ENCODE measurements at regions not wholly inside any gene's neighbourhood (a gene's known extent, or its start where the extent isn't known, plus 50 kb on each side); places are given as distances from the start of the nearest gene placed in this dataset.
"Not testable (repeated sequence)": the region's sequence is repeated elsewhere in the genome, so short reads cannot be mapped to it uniquely, and the experiment has no call there.

DNA sequence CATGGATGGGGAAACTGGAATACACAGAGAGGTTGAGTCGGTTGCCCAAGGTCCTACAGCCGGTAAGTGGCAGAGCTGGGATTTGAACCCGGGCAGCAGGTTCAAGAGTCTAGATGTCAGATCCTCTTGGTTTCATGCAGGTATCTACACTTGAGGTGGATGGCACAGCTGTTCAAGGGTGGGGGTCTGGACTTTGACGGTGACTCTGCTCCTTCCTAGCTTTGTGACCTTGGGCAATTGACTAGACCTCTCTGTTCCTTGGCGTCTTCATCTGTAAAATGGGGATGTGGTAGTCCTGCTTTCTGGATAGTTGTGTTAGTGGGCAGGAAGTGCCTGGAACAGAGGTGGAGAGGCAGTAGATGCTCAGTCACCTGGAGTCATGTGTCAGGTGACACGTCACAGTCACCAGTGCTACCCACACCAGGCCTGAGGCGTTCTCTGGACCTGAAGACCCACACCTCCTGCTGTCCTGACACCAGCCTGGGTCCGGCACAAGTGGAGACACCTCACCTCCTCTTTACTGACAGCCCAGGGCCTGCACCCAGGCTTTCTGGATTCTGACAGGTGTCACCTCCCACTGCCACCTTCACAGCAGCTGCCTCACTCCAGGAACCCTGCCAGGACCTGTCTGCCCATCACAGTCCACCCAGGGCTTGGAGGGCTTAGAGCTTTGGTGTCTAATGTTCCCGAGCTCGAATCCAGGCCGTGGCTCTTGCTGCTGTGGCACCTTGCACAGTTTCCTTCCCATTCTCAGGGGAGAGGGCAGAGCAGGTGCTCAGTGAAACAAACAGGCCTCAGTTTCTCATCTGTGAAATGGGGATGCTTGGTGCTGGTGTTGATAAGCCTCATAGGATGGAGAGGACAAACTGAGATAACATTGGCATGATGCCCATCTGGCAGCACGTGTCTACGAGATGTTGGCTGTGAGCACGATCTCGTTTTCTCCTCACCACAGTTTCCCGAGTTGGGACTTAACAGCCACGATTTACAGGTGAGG, 83.2 kb upstream of the RUNX3 start:
- TF ChIP-seq CTCF (IDR thresholded peaks at IDR 0.05; ENCODE audit: insufficient read depth, low read length, poor library complexity, severe bottlenecking), result no peak
- no peak overlapping the region for H3K4me3 ChIP-seq (replicated peaks; ENCODE audit: low read depth, low read length)
- no peaks in the 10 kb centered on the region for H3K36me3 ChIP-seq (ENCODE audit: control insufficient read depth, insufficient read depth, low read length)
- no peak for DNase-seq (ENCODE audit: extremely low read depth, insufficient read length)
- no peaks in the 10 kb centered on the region for H3K27me3 ChIP-seq (replicated peaks; ENCODE audit: control insufficient read depth, insufficient read depth, low read length)

DNA sequence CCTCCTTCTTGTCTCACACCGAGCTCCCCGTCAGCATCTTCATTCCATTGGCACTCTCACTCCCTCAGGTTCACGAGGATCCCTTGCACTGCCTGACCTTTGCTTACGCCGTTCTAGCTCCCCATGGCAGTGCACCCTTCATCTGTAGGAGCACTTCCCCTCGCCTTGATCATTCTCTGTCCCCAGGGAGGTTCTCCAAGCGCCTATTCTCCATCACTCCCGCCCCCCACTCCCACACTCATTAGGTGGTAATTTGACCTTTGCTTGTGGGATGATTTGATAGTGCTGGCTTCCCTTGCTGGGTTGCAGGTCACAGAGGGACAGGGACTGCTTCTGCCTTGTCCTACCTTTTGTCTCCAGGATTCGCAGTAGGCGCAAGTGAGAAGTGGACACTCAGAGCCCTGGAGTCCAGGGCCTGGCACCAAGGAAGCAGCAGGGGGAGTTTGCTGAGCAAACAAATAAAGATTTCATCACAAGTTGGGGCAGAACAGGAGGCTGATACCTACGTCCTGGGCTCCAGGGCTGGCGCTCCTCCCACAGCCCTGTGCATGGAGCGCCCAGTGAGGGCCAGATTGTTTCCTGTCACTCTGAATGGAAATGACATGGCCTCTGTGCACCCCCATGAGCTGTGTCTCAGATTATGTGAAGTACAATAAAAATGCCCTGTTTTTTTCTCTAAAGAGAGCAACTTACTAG, 82.0 kb upstream of the RUNX3 start:
- Histone ChIP-seq H3K27me3 (replicated peaks; ENCODE audit: control insufficient read depth, insufficient read depth, low read length) (no peaks in the 10 kb centered on the region), H3K36me3 (ENCODE audit: control insufficient read depth, insufficient read depth, low read length) (no peaks in the 10 kb centered on the region), H3K4me3 (replicated peaks; ENCODE audit: low read depth, low read length) (no peak overlapping the region)
- no peak for DNase-seq (ENCODE audit: extremely low read depth, insufficient read length)
- no peak for TF ChIP-seq CTCF (IDR thresholded peaks at IDR 0.05; ENCODE audit: insufficient read depth, low read length, poor library complexity, severe bottlenecking)

DNA sequence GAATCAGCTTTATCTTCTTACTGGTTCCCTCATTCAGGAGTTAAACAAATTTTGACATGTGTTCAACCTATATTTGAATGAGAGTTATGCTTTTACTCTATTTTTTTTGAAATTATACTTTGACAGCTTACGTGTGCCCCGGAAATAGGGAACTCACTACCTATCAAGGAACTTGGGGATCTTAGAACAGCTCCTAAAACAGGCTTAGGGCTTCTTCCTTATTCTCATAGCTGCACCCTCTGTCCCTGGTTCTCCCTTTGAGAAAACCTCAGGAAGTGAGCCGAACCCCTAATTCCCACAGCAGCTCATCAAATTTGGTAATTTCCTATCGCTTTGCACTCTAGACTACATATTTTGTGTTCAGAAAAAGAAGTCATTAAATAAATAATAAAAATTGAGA, 81.2 kb upstream of the RUNX3 start:
- Histone ChIP-seq H3K27me3 (replicated peaks; ENCODE audit: control insufficient read depth, insufficient read depth, low read length) (no peaks in the 10 kb centered on the region), H3K36me3 (ENCODE audit: control insufficient read depth, insufficient read depth, low read length) (no peaks in the 10 kb centered on the region), H3K4me3 (replicated peaks; ENCODE audit: low read depth, low read length) (no peak overlapping the region)
- no peak for DNase-seq (ENCODE audit: extremely low read depth, insufficient read length)
- TF ChIP-seq CTCF (IDR thresholded peaks at IDR 0.05; ENCODE audit: insufficient read depth, low read length, poor library complexity, severe bottlenecking), result no peak

- no peak for TF ChIP-seq CTCF (IDR thresholded peaks at IDR 0.05; ENCODE audit: insufficient read depth, low read length, poor library complexity, severe bottlenecking)
- H3K36me3 ChIP-seq (ENCODE audit: control insufficient read depth, insufficient read depth, low read length), result no peaks in the 10 kb centered on the region
- H3K4me3 ChIP-seq (replicated peaks; ENCODE audit: low read depth, low read length), result no peak overlapping the region
- H3K27me3 ChIP-seq (replicated peaks; ENCODE audit: control insufficient read depth, insufficient read depth, low read length), result no peaks in the 10 kb centered on the region
- DNase-seq (ENCODE audit: extremely low read depth, insufficient read length), result no peak
Observed at GRCh38 chr1:25009671-25010262, 79.7 kb upstream of the RUNX3 start.

- DNase-seq (ENCODE audit: extremely low read depth, insufficient read length), result no peak
- TF ChIP-seq CTCF (IDR thresholded peaks at IDR 0.05; ENCODE audit: insufficient read depth, low read length, poor library complexity, severe bottlenecking), result no peak
- Histone ChIP-seq H3K36me3 (ENCODE audit: control insufficient read depth, insufficient read depth, low read length) (no peaks in the 10 kb centered on the region), H3K27me3 (replicated peaks; ENCODE audit: control insufficient read depth, insufficient read depth, low read length) (no peaks in the 10 kb centered on the region), H3K4me3 (replicated peaks; ENCODE audit: low read depth, low read length) (no peak overlapping the region)
Observed at GRCh38 chr1:25008192-25008485, 78.1 kb upstream of the RUNX3 start.

- not testable (repeated sequence) for DNase-seq (ENCODE audit: extremely low read depth, insufficient read length); H3K27me3 ChIP-seq (replicated peaks; ENCODE audit: control insufficient read depth, insufficient read depth, low read length); H3K4me3 ChIP-seq (replicated peaks; ENCODE audit: low read depth, low read length); H3K36me3 ChIP-seq (ENCODE audit: control insufficient read depth, insufficient read depth, low read length)
Observed at GRCh38 chr1:25007390-25008191, 77.5 kb upstream of the RUNX3 start.
